Endothelial cell of umbilical vein (primary cell): ENCODE measurements at regions not wholly inside any gene's neighbourhood (a gene's known extent, or its start where the extent isn't known, plus 50 kb on each side); places are given as distances from the start of the nearest gene placed in this dataset.

Experiments
- BruUV-seq: library from RNA; stranded (reverse); fragments of 400-500 nt; replicated peaks from 2 replicates; lab custom pipeline; 2021; lab: Mats Ljungman, UMichigan
- CTCF ChIA-PET: fragments of 300-600, 350-600 bp; sonication (Branson Sonifier 250); formaldehyde crosslinking; loops from one replicate; lab custom pipeline; 2021; ENCODE audit warnings: antibody characterized with exemption, inconsistent platforms; lab: Charles Lee
- POLR2A ChIA-PET: fragments of 300-600, 350-600 bp; sonication (Branson Sonifier 250); formaldehyde crosslinking; loops from one replicate; lab custom pipeline; 2021; ENCODE audit warnings: antibody characterized with exemption, inconsistent platforms; lab: Charles Lee
- DNase-seq: peaks from one replicate; pipeline ENCODE4 v3.0.0-alpha.2; 2011; ENCODE audit warnings: low read depth, low spot score
- FAIRE-seq: peaks from 2 replicates; lab custom pipeline; 2011; peaks lifted over from hg19 to GRCh38; lab: Jason Lieb, UNC
- H2AFZ ChIP-seq: 2 replicates; pipeline ENCODE4 v1.6.0; 2012; ENCODE audit warnings: low read depth, low read length, control low read depth, inconsistent platforms
- H3K27ac ChIP-seq: 2 replicates; pipeline ENCODE4 v1.5.1; 2011; ENCODE audit warnings: low read depth, mild to moderate bottlenecking, control low read depth, low read length, moderate library complexity; ENCODE audit not compliant: insufficient read depth
- H3K27me3 ChIP-seq, 2 experiments: 2 replicates each; pipeline versions ENCODE4 v1.6.0 to v1.6.1; 2011; ENCODE audit warnings: low read length in 2 of 2, mixed read lengths in 1 of 2; ENCODE audit not compliant: control insufficient read depth in 2 of 2, insufficient read depth in 2 of 2
- H3K36me3 ChIP-seq, 2 experiments: 2 replicates in 1 of 2; 3 replicates in 1 of 2; pipeline ENCODE4 v1.5.1; 2011; ENCODE audit warnings: low read length in 2 of 2, mild to moderate bottlenecking in 1 of 2, moderate library complexity in 1 of 2; ENCODE audit not compliant: control insufficient read depth in 2 of 2, insufficient read depth in 2 of 2; ENCODE audit errors: extremely low read depth in 1 of 2
- H3K4me1 ChIP-seq: 3 replicates; pipeline ENCODE4 v1.5.1; 2011; ENCODE audit warnings: mild to moderate bottlenecking, low read length; ENCODE audit not compliant: control insufficient read depth, insufficient read depth; ENCODE audit errors: extremely low read depth
- H3K4me2 ChIP-seq: 2 replicates; pipeline ENCODE4 v1.6.1; 2011; ENCODE audit warnings: low read length, control low read depth, mixed read lengths; ENCODE audit not compliant: insufficient read depth
- H3K4me3 ChIP-seq, 3 experiments: fragments of 200-600 bp in 1 of 3; sonication (generic), shearing (Covaris generic) in 1 of 3; replicated peaks in 1 of 3; 2 replicates each; pipeline ENCODE4 v1.5.1; 2011 to 2016; ENCODE audit warnings: control low read depth in 3 of 3, low read length in 3 of 3, mild to moderate bottlenecking in 2 of 3, inconsistent platforms in 1 of 3, low read depth in 1 of 3, moderate library complexity in 1 of 3; ENCODE audit not compliant: insufficient read depth in 1 of 3
- H3K79me2 ChIP-seq: 2 replicates; pipeline ENCODE4 v1.6.0; 2012; ENCODE audit warnings: low read length, inconsistent platforms; ENCODE audit not compliant: control insufficient read depth, insufficient read depth
- H3K9ac ChIP-seq: replicated peaks from 2 replicates; pipeline ENCODE3; 2011; ENCODE audit warnings: low read length, control low read depth; ENCODE audit not compliant: insufficient read depth; ENCODE audit errors: extremely low read depth
- H3K9me1 ChIP-seq: replicated peaks from 3 replicates; pipeline ENCODE4 v1.6.0; 2011; ENCODE audit warnings: mild to moderate bottlenecking, low read length; ENCODE audit not compliant: control insufficient read depth, insufficient read depth; ENCODE audit errors: extremely low read depth
- H3K9me3 ChIP-seq: replicated peaks from 2 replicates; pipeline ENCODE4 v1.5.1; 2012; ENCODE audit warnings: low read length, inconsistent platforms; ENCODE audit not compliant: control insufficient read depth, insufficient read depth
- H4K20me1 ChIP-seq: replicated peaks from 2 replicates; pipeline ENCODE3; 2011; ENCODE audit warnings: mild to moderate bottlenecking, low read length; ENCODE audit not compliant: control insufficient read depth, insufficient read depth; ENCODE audit errors: extremely low read depth
- CTCF ChIP-seq, 2 donors: IDR thresholded peaks; 1 replicate in 1 of 2; 2 replicates in 1 of 2; pipeline ENCODE4 v1.5.1; 2011; ENCODE audit warnings: low read length in 2 of 2, mild to moderate bottlenecking in 2 of 2, moderate library complexity in 2 of 2, control low read depth in 1 of 2, inconsistent platforms in 1 of 2, low read depth in 1 of 2; ENCODE audit not compliant: insufficient read depth in 1 of 2; ENCODE audit errors: extremely low read depth in 1 of 2
- EZH2 ChIP-seq: IDR thresholded peaks from 2 replicates; pipeline ENCODE4 v1.6.1; 2012; ENCODE audit warnings: borderline replicate concordance, low read depth, mild to moderate bottlenecking, moderate library complexity, low read length, inconsistent platforms; ENCODE audit not compliant: severe bottlenecking
- FOS ChIP-seq: IDR thresholded peaks from 2 replicates; pipeline ENCODE4 v1.6.1; 2011; ENCODE audit warnings: mild to moderate bottlenecking, low read length, moderate library complexity, borderline replicate concordance; ENCODE audit not compliant: insufficient read depth
- GATA2 ChIP-seq: IDR thresholded peaks from 2 replicates; pipeline ENCODE4 v1.7.0; 2011; ENCODE audit warnings: low read depth, mild to moderate bottlenecking, moderate library complexity, mixed read lengths, low read length; ENCODE audit not compliant: insufficient read length, insufficient read depth
- JUN ChIP-seq: IDR thresholded peaks from 2 replicates; pipeline ENCODE4 v1.6.1; 2011; ENCODE audit warnings: borderline replicate concordance, low read depth; ENCODE audit not compliant: insufficient read length, insufficient read depth
- MAX ChIP-seq: IDR thresholded peaks from 2 replicates; pipeline ENCODE4 v1.6.1; 2011; ENCODE audit not compliant: insufficient read depth, insufficient read length
- MYC ChIP-seq: IDR thresholded peaks from one replicate; pipeline ENCODE4 v1.6.1; 2011; ENCODE audit warnings: mild to moderate bottlenecking, low read depth, low read length
- POLR2A ChIP-seq: IDR thresholded peaks from 2 replicates; pipeline ENCODE4 v1.6.1; 2012; ENCODE audit warnings: low read depth, mild to moderate bottlenecking, control low read depth, low read length
- POLR2AphosphoS5 ChIP-seq: IDR thresholded peaks from 2 replicates; pipeline ENCODE4 v1.6.1; 2012; ENCODE audit warnings: low read depth, mild to moderate bottlenecking, control low read depth, low read length, moderate library complexity; ENCODE audit not compliant: insufficient read depth
- dilution Hi-C: fragments of 300-500 bp; cut with MboI; formaldehyde crosslinking; loops from one replicate; pipeline ENCODE4 v1.15.0; 2019; ENCODE audit warnings: low sequenced_read_pairs; ENCODE audit not compliant: extremely low pct_ligation_motif_present
- intact Hi-C: fragments of 100-400 bp; cut with micrococcal nuclease; formaldehyde crosslinking; loops from one replicate; pipeline ENCODE4 v1.10.0; 2022

- no peaks in the 10 kb centered on the region for H3K27me3 ChIP-seq
- intact Hi-C loops (loop anchor here (1.0 kb wide), 1 partner anchor 375 kb away; no protein-coding TSS in a partner anchor), dilution Hi-C loops (no loop called here)
- H3K79me2 ChIP-seq, result no peaks in the 10 kb centered on the region
- H3K9me1 ChIP-seq, result no peaks in the 10 kb centered on the region
- H3K4me2 ChIP-seq, result no peak overlapping the region
- DNase-seq (no peak), FAIRE-seq (no peak)
- POLR2A ChIA-PET, result no interaction called here
- no peak for TF ChIP-seq POLR2A
- no peak for TF ChIP-seq GATA2
- no peak for TF ChIP-seq POLR2AphosphoS5
- TF ChIP-seq MAX, result no peak
- no peak for TF ChIP-seq MYC
- no peak for TF ChIP-seq EZH2
- no peak for TF ChIP-seq CTCF (IDR thresholded peaks at IDR 0.05; ENCODE audit: extremely low read depth in 1 of 2, insufficient read depth in 1 of 2, low read depth in 1 of 2, low read length in 2 of 2)
- TF ChIP-seq JUN, result no peak
- no peak for TF ChIP-seq FOS
- H3K4me1 ChIP-seq, result no peaks in the 10 kb centered on the region
- no peaks in the 10 kb centered on the region for H3K36me3 ChIP-seq
- CTCF ChIA-PET, result no interaction called here
- BruUV-seq, result no TSS peak
- no peaks in the 10 kb centered on the region for H4K20me1 ChIP-seq
- H3K9ac ChIP-seq, result no peak overlapping the region
- H2AFZ ChIP-seq, result no peak overlapping the region
- H3K27ac ChIP-seq, result no peak overlapping the region
- no peak overlapping the region for H3K4me3 ChIP-seq
- H3K9me3 ChIP-seq, result no peaks in the 10 kb centered on the region
Observed at GRCh38 chr12:82019533-82019932, 260.4 kb upstream of the PPFIA2 start.
